ENCODE measurements at regions not wholly inside any gene's neighbourhood (a gene's known extent, or its start where the extent isn't known, plus 50 kb on each side); places are given as distances from the start of the nearest gene placed in this dataset.

- no peak for ATAC-seq
Observed at GRCh38 chr2:59986511-59986910, 566.9 kb downstream of the BCL11A start.

GRCh38 chr2:59985923-59986322 lies 567.5 kb downstream of the BCL11A start:
- ATAC-seq, result no peak
- no peak for TF ChIP-seq ZC3H10 (CRISPR knock-in tag; IDR thresholded peaks at IDR 0.05)
- TF ChIP-seq ARNTL (CRISPR knock-in tag; IDR thresholded peaks at IDR 0.05; ENCODE audit: borderline replicate concordance, low read depth), result no peak
- TF ChIP-seq PATZ1 (CRISPR knock-in tag; IDR thresholded peaks at IDR 0.05; ENCODE audit: borderline replicate concordance), result no peak
- no peak for TF ChIP-seq OSR1 (CRISPR knock-in tag; IDR thresholded peaks at IDR 0.05)
- no peak for TF ChIP-seq ZFP30 (CRISPR knock-in tag; IDR thresholded peaks at IDR 0.05)
- TF ChIP-seq ZNF565 (CRISPR knock-in tag; conservative IDR thresholded peaks at IDR 0.05; ENCODE audit: low read depth), result no peak
- TF ChIP-seq PPARA (CRISPR knock-in tag; IDR thresholded peaks at IDR 0.05; ENCODE audit: borderline replicate concordance), result no peak
- no peak for TF ChIP-seq CSRNP3 (CRISPR knock-in tag; IDR thresholded peaks at IDR 0.05)

More at GRCh38 chr2:59986511-59986910, 566.9 kb downstream of the BCL11A start:
- TF ChIP-seq ZC3H10 (CRISPR knock-in tag; IDR thresholded peaks at IDR 0.05) (no peak), ZNF70 (CRISPR knock-in tag; IDR thresholded peaks at IDR 0.05) (no peak), TCF4 (CRISPR knock-in tag; IDR thresholded peaks at IDR 0.05; ENCODE audit: borderline replicate concordance) (no peak), ISL1 (CRISPR knock-in tag; IDR thresholded peaks at IDR 0.05) (no peak), PATZ1 (CRISPR knock-in tag; IDR thresholded peaks at IDR 0.05; ENCODE audit: borderline replicate concordance) (no peak), RARB (CRISPR knock-in tag; IDR thresholded peaks at IDR 0.05) (no peak), TSHZ2 (CRISPR knock-in tag; IDR thresholded peaks at IDR 0.05) (no peak), GLIS3 (CRISPR knock-in tag; IDR thresholded peaks at IDR 0.05) (no peak), POU6F1 (CRISPR knock-in tag; IDR thresholded peaks at IDR 0.05; ENCODE audit: borderline replicate concordance, low read depth) (no peak), ZFP30 (CRISPR knock-in tag; IDR thresholded peaks at IDR 0.05) (no peak), BACH2 (CRISPR knock-in tag; IDR thresholded peaks at IDR 0.05; ENCODE audit: borderline replicate concordance) (no peak), CREB5 (CRISPR knock-in tag; IDR thresholded peaks at IDR 0.05; ENCODE audit: low read depth) (no peak), SNAI2 (CRISPR knock-in tag; IDR thresholded peaks at IDR 0.05) (no peak), OSR1 (CRISPR knock-in tag; IDR thresholded peaks at IDR 0.05) (no peak), ESRRG (CRISPR knock-in tag; IDR thresholded peaks at IDR 0.05) (no peak), CSDC2 (CRISPR knock-in tag; IDR thresholded peaks at IDR 0.05) (no peak), ZNF565 (CRISPR knock-in tag; conservative IDR thresholded peaks at IDR 0.05; ENCODE audit: low read depth) (no peak), ARNTL (CRISPR knock-in tag; IDR thresholded peaks at IDR 0.05; ENCODE audit: borderline replicate concordance, low read depth) (no peak), CSRNP3 (CRISPR knock-in tag; IDR thresholded peaks at IDR 0.05) (no peak), ZNF8 (CRISPR knock-in tag; IDR thresholded peaks at IDR 0.05) (no peak)
